ENCODE measurements at regions not wholly inside any gene's neighbourhood (a gene's known extent, or its start where the extent isn't known, plus 50 kb on each side); places are given as distances from the start of the nearest gene placed in this dataset.

- DNase-seq (no peak), ATAC-seq (no peak)
- TF ChIP-seq CTCF (IDR thresholded peaks at IDR 0.05) (no peak), POLR2A (IDR thresholded peaks at IDR 0.05) (no peak)
- no peaks in the 10 kb centered on the region for H3K36me3 ChIP-seq
- no peaks in the 10 kb centered on the region for H3K9me3 ChIP-seq
- H3K27ac ChIP-seq, result no peak overlapping the region
- H3K27me3 ChIP-seq, result no peaks in the 10 kb centered on the region
- no peaks in the 10 kb centered on the region for H3K4me1 ChIP-seq
- 80% methylated on average over 1 of the region's 1 CpG for WGBS (ENCODE audit: insufficient coverage, low coverage, low lambda C conversion rate, missing lambda C conversion rate)
- H3K4me3 ChIP-seq, result no peak overlapping the region
- intact Hi-C loops (cut with DNase I), result no loop called here
Measured at GRCh38 chr10:36148207-36148606, 506.1 kb upstream of the FZD8 start.

GRCh38 chr10:36147529-36147928 lies 505.4 kb upstream of the FZD8 start:
- no peak for DNase-seq
- Histone ChIP-seq H3K9me3 (no peaks in the 10 kb centered on the region), H3K27ac (no peak overlapping the region), H3K36me3 (no peaks in the 10 kb centered on the region), H3K27me3 (no peaks in the 10 kb centered on the region), H3K4me1 (no peaks in the 10 kb centered on the region), H3K4me3 (no peak overlapping the region)
- no peak for ATAC-seq
- TF ChIP-seq POLR2A (IDR thresholded peaks at IDR 0.05) (no peak), CTCF (IDR thresholded peaks at IDR 0.05) (no peak)
- intact Hi-C loops (cut with DNase I), result no loop called here

- intact Hi-C loops (cut with DNase I), result no loop called here
- no peaks in the 10 kb centered on the region for H3K4me1 ChIP-seq
- no peak for TF ChIP-seq POLR2A (IDR thresholded peaks at IDR 0.05)
- no peak for TF ChIP-seq CTCF (IDR thresholded peaks at IDR 0.05)
- 59% methylated on average over 7 of the region's 7 CpGs for WGBS (ENCODE audit: insufficient coverage, low coverage, low lambda C conversion rate, missing lambda C conversion rate)
- H3K27ac ChIP-seq, result no peak overlapping the region
- no peak overlapping the region for H3K4me3 ChIP-seq
- H3K9me3 ChIP-seq, result no peaks in the 10 kb centered on the region
- H3K27me3 ChIP-seq, result no peaks in the 10 kb centered on the region
- no peak for DNase-seq
- peak; percentile 18 to 70 (median 39) for ATAC-seq
- no peaks in the 10 kb centered on the region for H3K36me3 ChIP-seq
Measured at GRCh38 chr10:36141856-36142560, 499.9 kb upstream of the FZD8 start.

- Histone ChIP-seq H3K4me3 (no peak overlapping the region), H3K27ac (no peak overlapping the region), H3K36me3 (no peaks in the 10 kb centered on the region), H3K4me1 (no peaks in the 10 kb centered on the region), H3K9me3 (no peaks in the 10 kb centered on the region), H3K27me3 (no peaks in the 10 kb centered on the region)
- 79% methylated on average over 4 of the region's 4 CpGs for WGBS (ENCODE audit: insufficient coverage, low coverage, low lambda C conversion rate, missing lambda C conversion rate)
- TF ChIP-seq CTCF (IDR thresholded peaks at IDR 0.05), result no peak
- TF ChIP-seq POLR2A (IDR thresholded peaks at IDR 0.05), result no peak
- ATAC-seq, result no peak
- DNase-seq, result no peak
- intact Hi-C loops (cut with DNase I), result no loop called here
Measured at GRCh38 chr10:36129051-36129450, 487.0 kb upstream of the FZD8 start.

- no peaks in the 10 kb centered on the region for H3K4me1 ChIP-seq
- intact Hi-C loops (cut with DNase I), result no loop called here
- ATAC-seq (no peak), DNase-seq (no peak)
- no peaks in the 10 kb centered on the region for H3K36me3 ChIP-seq
- H3K27me3 ChIP-seq, result no peaks in the 10 kb centered on the region
- H3K4me3 ChIP-seq, result no peak overlapping the region
- TF ChIP-seq CTCF (IDR thresholded peaks at IDR 0.05) (no peak), POLR2A (IDR thresholded peaks at IDR 0.05) (no peak)
- no peak overlapping the region for H3K27ac ChIP-seq
- H3K9me3 ChIP-seq, result no peaks in the 10 kb centered on the region
Measured at GRCh38 chr10:36126076-36126475, 484.0 kb upstream of the FZD8 start.

Data from right lobe of liver (tissue), 6 donors.